DND-41 (cell line): ENCODE measurements at regions not wholly inside any gene's neighbourhood (a gene's known extent, or its start where the extent isn't known, plus 50 kb on each side); places are given as distances from the start of the nearest gene placed in this dataset.
"Not testable (repeated sequence)": the region's sequence is repeated elsewhere in the genome, so short reads cannot be mapped to it uniquely, and the experiment has no call there.

Source experiments
- ATAC-seq: fragments of 200-7000 bp; cut with Tn5 transposase; 3 replicates; pipeline ENCODE4 v1.9.1; 2021; ENCODE audit warnings: low read depth; ENCODE audit not compliant: insufficient read depth
- DNase-seq: peaks from one replicate; pipeline ENCODE4 v3.0.0-alpha.2; 2020
- H2AFZ ChIP-seq: 2 replicates; pipeline ENCODE4 v1.6.0; 2012; ENCODE audit warnings: low read depth, low read length
- H3K27ac ChIP-seq: 2 replicates; pipeline ENCODE4 v1.5.1; 2012; ENCODE audit warnings: low read length, inconsistent platforms
- H3K27me3 ChIP-seq: fragments of 200-600 bp; sonication (generic); 2 replicates; pipeline ENCODE4 v1.6.0; 2012; ENCODE audit warnings: low read length, mild to moderate bottlenecking, inconsistent platforms; ENCODE audit not compliant: insufficient read depth, poor library complexity
- H3K36me3 ChIP-seq: 2 replicates; pipeline ENCODE4 v1.5.1; 2012; ENCODE audit warnings: low read length, inconsistent platforms; ENCODE audit not compliant: insufficient read depth
- H3K4me1 ChIP-seq: 2 replicates; pipeline ENCODE4 v1.5.1; 2012; ENCODE audit warnings: mild to moderate bottlenecking, low read length; ENCODE audit not compliant: insufficient read depth
- H3K4me2 ChIP-seq: 2 replicates; pipeline ENCODE4 v1.6.0; 2012; ENCODE audit warnings: mild to moderate bottlenecking, moderate library complexity, low read length, inconsistent platforms; ENCODE audit not compliant: insufficient read depth
- H3K4me3 ChIP-seq, 2 experiments: fragments of 200-600 bp in 1 of 2; shearing (Covaris generic) in 1 of 2; 2 replicates each; pipeline ENCODE4 v1.5.1; 2012 to 2016; ENCODE audit warnings: inconsistent platforms in 2 of 2, low read length in 2 of 2, mild to moderate bottlenecking in 2 of 2, low read depth in 1 of 2, moderate library complexity in 1 of 2
- H3K79me2 ChIP-seq: 2 replicates; pipeline ENCODE4 v1.6.0; 2012; ENCODE audit warnings: low read length, inconsistent platforms; ENCODE audit not compliant: insufficient read depth
- H3K9ac ChIP-seq: 2 replicates; pipeline ENCODE4 v1.6.0; 2012; ENCODE audit warnings: low read depth, mild to moderate bottlenecking, inconsistent platforms, low read length, moderate library complexity
- H3K9me3 ChIP-seq: 2 replicates; pipeline ENCODE4 v1.5.1; 2012; ENCODE audit warnings: low read length, moderate library complexity, mild to moderate bottlenecking, inconsistent platforms; ENCODE audit not compliant: insufficient read depth, severe bottlenecking
- H4K20me1 ChIP-seq: 2 replicates; pipeline ENCODE4 v1.6.0; 2012; ENCODE audit warnings: low read length; ENCODE audit not compliant: insufficient read depth
- CTCF ChIP-seq: IDR thresholded peaks from 2 replicates; pipeline ENCODE4 v1.5.1; 2012; ENCODE audit warnings: borderline replicate concordance, low read length, moderate library complexity, mild to moderate bottlenecking; ENCODE audit not compliant: poor library complexity, severe bottlenecking; ENCODE audit errors: extremely low read depth
- EZH2 ChIP-seq: IDR thresholded peaks from 3 replicates; pipeline ENCODE4 v1.6.1; 2012; ENCODE audit warnings: borderline replicate concordance, low read depth, mild to moderate bottlenecking, moderate library complexity, low read length, inconsistent platforms; ENCODE audit not compliant: severe bottlenecking

GRCh38 chr12:115294453-115295133, 610.6 kb upstream of the TBX3 start:
- Histone ChIP-seq H3K9ac (no peak overlapping the region), H4K20me1 (no peaks in the 10 kb centered on the region), H3K27ac (no peak overlapping the region), H3K4me3 (no peak overlapping the region), H2AFZ (no peak overlapping the region), H3K27me3 (peaks cover 3% of the 10 kb centered on the region), H3K9me3 (no peaks in the 10 kb centered on the region), H3K79me2 (no peaks in the 10 kb centered on the region), H3K4me1 (no peaks in the 10 kb centered on the region), H3K36me3 (no peaks in the 10 kb centered on the region), H3K4me2 (no peak overlapping the region)
- TF ChIP-seq CTCF, result no peak
- TF ChIP-seq EZH2, result no peak
- DNase-seq, result no peak
- no peak for ATAC-seq

- not testable (repeated sequence) for H3K9ac ChIP-seq, H3K79me2 ChIP-seq, H3K4me2 ChIP-seq, ATAC-seq, H3K4me3 ChIP-seq, H3K36me3 ChIP-seq, H3K27me3 ChIP-seq, H2AFZ ChIP-seq, H3K27ac ChIP-seq, H3K4me1 ChIP-seq, H4K20me1 ChIP-seq, DNase-seq, H3K9me3 ChIP-seq
Measured at GRCh38 chr12:115285429-115285828, 601.5 kb upstream of the TBX3 start.

GRCh38 chr12:115273456-115273855, 589.5 kb upstream of the TBX3 start:
- Histone ChIP-seq H3K9me3 (no peaks in the 10 kb centered on the region), H4K20me1 (no peaks in the 10 kb centered on the region), H3K79me2 (no peaks in the 10 kb centered on the region), H3K4me2 (no peak overlapping the region), H3K27ac (no peak overlapping the region), H3K4me3 (no peak overlapping the region), H2AFZ (no peak overlapping the region), H3K27me3 (no peaks in the 10 kb centered on the region), H3K36me3 (no peaks in the 10 kb centered on the region), H3K9ac (no peak overlapping the region), H3K4me1 (no peaks in the 10 kb centered on the region)
- ATAC-seq, result no peak
- TF ChIP-seq CTCF (no peak), EZH2 (no peak)
- no peak for DNase-seq

GRCh38 chr12:115268451-115268850, 584.5 kb upstream of the TBX3 start:
- Histone ChIP-seq H4K20me1 (no peaks in the 10 kb centered on the region), H3K9me3 (no peaks in the 10 kb centered on the region), H3K4me3 (no peak overlapping the region), H3K79me2 (no peaks in the 10 kb centered on the region), H3K4me1 (no peaks in the 10 kb centered on the region), H3K36me3 (no peaks in the 10 kb centered on the region), H3K4me2 (no peak overlapping the region), H3K27me3 (no peaks in the 10 kb centered on the region), H3K9ac (no peak overlapping the region), H2AFZ (no peak overlapping the region), H3K27ac (no peak overlapping the region)
- DNase-seq (no peak), ATAC-seq (no peak)
- TF ChIP-seq CTCF (no peak), EZH2 (no peak)
